Forelimb muscle (tissue), 1 donor: ENCODE measurements at regions not wholly inside any gene's neighbourhood (a gene's known extent, or its start where the extent isn't known, plus 50 kb on each side); places are given as distances from the start of the nearest gene placed in this dataset.
"Not testable (repeated sequence)": the region's sequence is repeated elsewhere in the genome, so short reads cannot be mapped to it uniquely, and the experiment has no call there.

ENCODE experiments used
- DNase-seq: peaks from one replicate; pipeline ENCODE4 v3.0.0-alpha.2; 2013; ENCODE audit warnings: low read depth

GRCh38 chr10:33036670-33037069, 78.6 kb upstream of the ITGB1 start:
- DNase-seq: no peak

- DNase-seq: no peak
These were observed 77.4 kb upstream of the ITGB1 start for GRCh38 chr10:33035411-33035810.

- DNase-seq: no peak
These were observed 76.9 kb upstream of the ITGB1 start for GRCh38 chr10:33034931-33035330.

- peak; percentile 28 for DNase-seq
These were observed 74.7 kb upstream of the ITGB1 start for GRCh38 chr10:33032654-33033151.

GRCh38 chr10:33031815-33032653, 74.0 kb upstream of the ITGB1 start:
- no peak for DNase-seq

GRCh38 chr10:33031171-33031570, 73.1 kb upstream of the ITGB1 start:
- no peak for DNase-seq

- DNase-seq: not testable (repeated sequence)
These were observed 70.5 kb upstream of the ITGB1 start for GRCh38 chr10:33028515-33028914.

GRCh38 chr10:33027088-33027487, 69.1 kb upstream of the ITGB1 start:
- DNase-seq: no peak

GRCh38 chr10:33026422-33026821, 68.4 kb upstream of the ITGB1 start:
- no peak for DNase-seq

- DNase-seq: no peak
These were observed 67.9 kb upstream of the ITGB1 start for GRCh38 chr10:33025910-33026309.

GRCh38 chr10:33025039-33025438, 67.0 kb upstream of the ITGB1 start:
- DNase-seq: no peak

- DNase-seq: no peak
These were observed 64.7 kb upstream of the ITGB1 start for GRCh38 chr10:33022691-33023090.

- no peak for DNase-seq
These were observed 64.1 kb upstream of the ITGB1 start for GRCh38 chr10:33022090-33022489.

- DNase-seq: no peak
These were observed 59.0 kb upstream of the ITGB1 start for GRCh38 chr10:33016988-33017387.

- no peak for DNase-seq
These were observed 57.9 kb upstream of the ITGB1 start for GRCh38 chr10:33015761-33016547.

- DNase-seq: not testable (repeated sequence)
These were observed 55.3 kb upstream of the ITGB1 start for GRCh38 chr10:33013331-33013730.

- DNase-seq: no peak
These were observed 54.3 kb upstream of the ITGB1 start for GRCh38 chr10:33012306-33012705.

- no peak for DNase-seq
These were observed 52.4 kb upstream of the ITGB1 start for GRCh38 chr10:33010132-33011037.

- DNase-seq: no peak
These were observed 51.5 kb upstream of the ITGB1 start for GRCh38 chr10:33009244-33010131.

GRCh38 chr10:33008499-33009243, 50.6 kb upstream of the ITGB1 start:
- DNase-seq: peak; percentile 70
